ENCODE measurements at regions not wholly inside any gene's neighbourhood (a gene's known extent, or its start where the extent isn't known, plus 50 kb on each side); places are given as distances from the start of the nearest gene placed in this dataset.

- TF ChIP-seq MEIS2 (CRISPR knock-in tag; IDR thresholded peaks at IDR 0.05) = no peak
- TF ChIP-seq PHF8 (CRISPR knock-in tag; IDR thresholded peaks at IDR 0.05) = no peak
- no peak for TF ChIP-seq RFX5 (IDR thresholded peaks at IDR 0.05; ENCODE audit: low read depth, low read length)
- no peak for TF ChIP-seq ZNF678 (CRISPR knock-in tag; IDR thresholded peaks at IDR 0.05)
- no peak for TF ChIP-seq POLR2A (IDR thresholded peaks at IDR 0.05; ENCODE audit: insufficient read depth in 1 of 2, low read depth in 2 of 2, low read length in 2 of 2)
- no peak for TF ChIP-seq FOSL2 (CRISPR knock-in tag; IDR thresholded peaks at IDR 0.05)
- no peak for TF ChIP-seq GABPA (IDR thresholded peaks at IDR 0.05; ENCODE audit: low read depth, low read length)
- TF ChIP-seq GABPA (CRISPR knock-in tag; IDR thresholded peaks at IDR 0.05; ENCODE audit: low read depth) = no peak
- TF ChIP-seq NFIC (IDR thresholded peaks at IDR 0.05; ENCODE audit: low read length) = no peak
- no peak for TF ChIP-seq ZNF572 (CRISPR knock-in tag; IDR thresholded peaks at IDR 0.05)
- no peak for TF ChIP-seq EZH2 (conservative IDR thresholded peaks at IDR 0.05; ENCODE audit: low read depth, low read length)
- no peak for TF ChIP-seq AFF4 (CRISPR knock-in tag; IDR thresholded peaks at IDR 0.05)
- no peak for TF ChIP-seq ZBTB26 (CRISPR knock-in tag; IDR thresholded peaks at IDR 0.05; ENCODE audit: borderline replicate concordance)
- no peak for TF ChIP-seq RELA (CRISPR knock-in tag; IDR thresholded peaks at IDR 0.05)
Measured at GRCh38 chr5:24142341-24142740, 502.4 kb downstream of the CDH10 start.

Measured in HepG2 (cell line).